ENCODE measurements at regions not wholly inside any gene's neighbourhood (a gene's known extent, or its start where the extent isn't known, plus 50 kb on each side); places are given as distances from the start of the nearest gene placed in this dataset.
A peak's percentile ranks its signal among the peaks of the same experiment; 100 is the strongest.

DNA sequence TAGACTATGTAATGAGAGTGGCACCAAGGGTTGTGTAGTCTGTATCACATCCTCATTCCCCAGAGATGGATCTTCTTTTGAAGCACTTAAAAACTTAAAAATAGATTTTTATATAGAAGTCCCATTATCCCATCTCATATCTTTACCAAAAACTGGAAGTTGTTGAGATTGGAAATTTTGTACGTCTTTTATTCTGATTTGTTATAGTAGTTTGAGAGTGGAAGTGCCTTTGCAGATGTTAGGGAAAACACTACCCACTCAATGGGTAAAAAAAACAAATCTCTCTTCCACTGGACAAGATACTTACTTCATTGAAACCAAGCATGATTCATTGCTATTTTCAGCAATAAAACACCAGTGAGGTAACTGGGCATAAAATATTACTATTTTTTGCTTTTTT is 184.4 kb downstream of the MACC1 start:
- TF ChIP-seq EZH2 (IDR thresholded peaks at IDR 0.05; ENCODE audit: borderline replicate concordance, low read length), result no peak
- no peak for TF ChIP-seq CTCF (IDR thresholded peaks at IDR 0.05; ENCODE audit: low read length)
- Histone ChIP-seq H3K9ac (ENCODE audit: low read length) (no peak overlapping the region), H3K4me3 (ENCODE audit: low read depth, low read length, poor library complexity, severe bottlenecking) (no peak overlapping the region), H3K36me3 (ENCODE audit: insufficient read depth, low read length) (no peaks in the 10 kb centered on the region), H3F3A (ENCODE audit: insufficient read depth, low read length) (no peaks in the 10 kb centered on the region), H4K20me1 (ENCODE audit: insufficient read depth, low read length) (no peaks in the 10 kb centered on the region), H3K4me2 (ENCODE audit: low read length) (no peak overlapping the region), H3K4me1 (ENCODE audit: insufficient read depth, low read length, severe bottlenecking) (peaks cover 28% of the 10 kb centered on the region), H3K27me3 (ENCODE audit: insufficient read depth, low read length) (no peaks in the 10 kb centered on the region), H3K79me2 (ENCODE audit: insufficient read depth, low read length) (no peaks in the 10 kb centered on the region), H2AFZ (ENCODE audit: low read length) (no peak overlapping the region), H3K9me3 (ENCODE audit: low read length) (no peaks in the 10 kb centered on the region), H3K9me2 (ENCODE audit: low read depth, low read length) (no peaks in the 10 kb centered on the region), H3K27ac (ENCODE audit: low read depth, low read length, poor library complexity, severe bottlenecking) (no peak overlapping the region)

DNA sequence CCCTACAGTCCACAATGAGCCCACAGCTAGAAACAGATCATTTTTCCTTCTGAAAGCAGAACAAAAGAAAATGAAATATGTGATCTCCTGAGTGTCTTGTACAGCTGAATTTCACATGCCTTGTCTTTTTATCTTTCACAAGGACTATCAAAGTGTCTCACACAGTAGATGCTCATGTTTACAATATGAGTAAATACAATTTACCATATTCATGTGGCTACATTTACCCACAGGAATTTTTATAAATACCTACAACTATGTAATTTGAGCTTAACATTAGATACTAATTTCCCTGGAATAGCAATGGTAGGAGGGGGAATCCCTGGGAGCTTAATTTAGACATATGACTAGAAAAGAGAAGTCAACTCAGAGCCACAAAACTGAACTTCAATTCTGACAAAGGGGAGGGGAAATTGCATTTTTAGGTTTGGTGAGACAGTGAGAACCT is 186.2 kb downstream of the MACC1 start:
- TF ChIP-seq CTCF (IDR thresholded peaks at IDR 0.05; ENCODE audit: low read length), result no peak
- TF ChIP-seq EZH2 (IDR thresholded peaks at IDR 0.05; ENCODE audit: borderline replicate concordance, low read length), result no peak
- Histone ChIP-seq H3K4me2 (ENCODE audit: low read length) (peak overlapping the region; percentile 44), H3K79me2 (ENCODE audit: insufficient read depth, low read length) (no peaks in the 10 kb centered on the region), H4K20me1 (ENCODE audit: insufficient read depth, low read length) (no peaks in the 10 kb centered on the region), H3K9me3 (ENCODE audit: low read length) (no peaks in the 10 kb centered on the region), H3K9me2 (ENCODE audit: low read depth, low read length) (no peaks in the 10 kb centered on the region), H3K27ac (ENCODE audit: low read depth, low read length, poor library complexity, severe bottlenecking) (no peak overlapping the region), H3K36me3 (ENCODE audit: insufficient read depth, low read length) (no peaks in the 10 kb centered on the region), H3K27me3 (ENCODE audit: insufficient read depth, low read length) (no peaks in the 10 kb centered on the region), H3K9ac (ENCODE audit: low read length) (no peak overlapping the region), H2AFZ (ENCODE audit: low read length) (no peak overlapping the region), H3F3A (ENCODE audit: insufficient read depth, low read length) (no peaks in the 10 kb centered on the region), H3K4me3 (ENCODE audit: low read depth, low read length, poor library complexity, severe bottlenecking) (no peak overlapping the region), H3K4me1 (ENCODE audit: insufficient read depth, low read length, severe bottlenecking) (peaks cover 28% of the 10 kb centered on the region)

DNA sequence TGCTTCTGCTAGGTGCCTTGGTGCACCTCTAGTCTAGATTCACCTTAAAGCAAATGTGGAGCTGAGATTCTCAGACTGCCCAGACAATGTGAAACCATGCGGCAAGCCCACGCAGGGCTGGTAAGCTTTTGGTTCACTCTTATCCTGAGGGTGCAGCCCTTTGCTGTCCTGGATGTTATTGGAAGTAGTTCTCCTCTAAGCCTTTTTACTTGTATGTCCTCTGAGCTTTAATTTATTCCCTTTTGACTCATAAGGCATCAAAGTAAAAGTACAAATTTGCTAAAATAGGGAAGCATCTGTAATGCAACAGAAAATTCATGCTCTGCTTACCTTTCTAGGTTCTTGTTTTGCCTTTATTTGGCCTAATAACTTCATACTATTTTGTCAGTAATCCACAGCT is 186.8 kb downstream of the MACC1 start:
- H3K4me2 ChIP-seq (ENCODE audit: low read length), result peak overlapping the region; percentile 44
- peak overlapping the region; percentile 64; the same call in 1 of the 2 replicates for H2AFZ ChIP-seq (ENCODE audit: low read length)
- H4K20me1 ChIP-seq (ENCODE audit: insufficient read depth, low read length), result no peaks in the 10 kb centered on the region
- no peak for TF ChIP-seq EZH2 (IDR thresholded peaks at IDR 0.05; ENCODE audit: borderline replicate concordance, low read length)
- TF ChIP-seq CTCF (IDR thresholded peaks at IDR 0.05; ENCODE audit: low read length), result no peak
- peaks cover 28% of the 10 kb centered on the region for H3K4me1 ChIP-seq (ENCODE audit: insufficient read depth, low read length, severe bottlenecking)
- no peaks in the 10 kb centered on the region for H3K36me3 ChIP-seq (ENCODE audit: insufficient read depth, low read length)
- H3K9me3 ChIP-seq (ENCODE audit: low read length), result no peaks in the 10 kb centered on the region
- H3K9ac ChIP-seq (ENCODE audit: low read length), result no peak overlapping the region
- H3K27me3 ChIP-seq (ENCODE audit: insufficient read depth, low read length), result no peaks in the 10 kb centered on the region
- no peaks in the 10 kb centered on the region for H3F3A ChIP-seq (ENCODE audit: insufficient read depth, low read length)
- H3K9me2 ChIP-seq (ENCODE audit: low read depth, low read length), result no peaks in the 10 kb centered on the region
- no peak overlapping the region for H3K27ac ChIP-seq (ENCODE audit: low read depth, low read length, poor library complexity, severe bottlenecking)
- no peak overlapping the region for H3K4me3 ChIP-seq (ENCODE audit: low read depth, low read length, poor library complexity, severe bottlenecking)
- H3K79me2 ChIP-seq (ENCODE audit: insufficient read depth, low read length), result no peaks in the 10 kb centered on the region
